ENCODE measurements at regions not wholly inside any gene's neighbourhood (a gene's known extent, or its start where the extent isn't known, plus 50 kb on each side); places are given as distances from the start of the nearest gene placed in this dataset.

- Histone ChIP-seq H3K4me1 (ENCODE audit: insufficient read depth, low read length) (peaks cover 8% of the 10 kb centered on the region), H3K9me3 (ENCODE audit: insufficient read depth, low read depth, low read length) (no peaks in the 10 kb centered on the region), H3K36me3 (ENCODE audit: insufficient read depth, low read depth, low read length) (no peaks in the 10 kb centered on the region), H3K27me3 (ENCODE audit: insufficient read depth, low read length) (no peaks in the 10 kb centered on the region), H3K27ac (ENCODE audit: low read length) (no peak overlapping the region), H3K4me3 (ENCODE audit: low read length) (no peak overlapping the region), H3K9ac (ENCODE audit: low read depth, low read length) (no peak overlapping the region)
Observed at GRCh38 chr10:21334891-21335696, 190.4 kb downstream of the SKIDA1 start.

GRCh38 chr10:21330628-21331020 lies 194.9 kb downstream of the SKIDA1 start:
- Histone ChIP-seq H3K4me3 (ENCODE audit: low read length) (no peak overlapping the region), H3K27ac (ENCODE audit: low read length) (no peak overlapping the region), H3K9me3 (ENCODE audit: insufficient read depth, low read depth, low read length) (no peaks in the 10 kb centered on the region), H3K9ac (ENCODE audit: low read depth, low read length) (no peak overlapping the region), H3K4me1 (ENCODE audit: insufficient read depth, low read length) (peaks cover 7% of the 10 kb centered on the region; the same call in 1 of the 2 replicates), H3K36me3 (ENCODE audit: insufficient read depth, low read depth, low read length) (no peaks in the 10 kb centered on the region), H3K27me3 (ENCODE audit: insufficient read depth, low read length) (no peaks in the 10 kb centered on the region)

GRCh38 chr10:21329995-21330627 lies 195.4 kb downstream of the SKIDA1 start:
- H3K4me3 ChIP-seq (ENCODE audit: low read length): no peak overlapping the region
- H3K4me1 ChIP-seq (ENCODE audit: insufficient read depth, low read length): peaks cover 7% of the 10 kb centered on the region; the same call in 1 of the 2 replicates
- H3K27ac ChIP-seq (ENCODE audit: low read length): no peak overlapping the region
- H3K27me3 ChIP-seq (ENCODE audit: insufficient read depth, low read length): no peaks in the 10 kb centered on the region
- no peaks in the 10 kb centered on the region for H3K9me3 ChIP-seq (ENCODE audit: insufficient read depth, low read depth, low read length)
- H3K9ac ChIP-seq (ENCODE audit: low read depth, low read length): no peak overlapping the region
- H3K36me3 ChIP-seq (ENCODE audit: insufficient read depth, low read depth, low read length): no peaks in the 10 kb centered on the region

- Histone ChIP-seq H3K36me3 (ENCODE audit: insufficient read depth, low read depth, low read length) (no peaks in the 10 kb centered on the region), H3K4me3 (ENCODE audit: low read length) (no peak overlapping the region), H3K4me1 (ENCODE audit: insufficient read depth, low read length) (peaks cover 7% of the 10 kb centered on the region; the same call in 1 of the 2 replicates), H3K9me3 (ENCODE audit: insufficient read depth, low read depth, low read length) (no peaks in the 10 kb centered on the region), H3K27me3 (ENCODE audit: insufficient read depth, low read length) (no peaks in the 10 kb centered on the region), H3K27ac (ENCODE audit: low read length) (no peak overlapping the region), H3K9ac (ENCODE audit: low read depth, low read length) (no peak overlapping the region; the same call in 1 of the 2 replicates)
Observed at GRCh38 chr10:21327289-21327993, 198.0 kb downstream of the SKIDA1 start.

- no peaks in the 10 kb centered on the region for H3K36me3 ChIP-seq (ENCODE audit: insufficient read depth, low read depth, low read length)
- H3K4me3 ChIP-seq (ENCODE audit: low read length): no peak overlapping the region
- H3K9me3 ChIP-seq (ENCODE audit: insufficient read depth, low read depth, low read length): no peaks in the 10 kb centered on the region
- peaks cover 7% of the 10 kb centered on the region; the same call in 1 of the 2 replicates for H3K4me1 ChIP-seq (ENCODE audit: insufficient read depth, low read length)
- H3K27ac ChIP-seq (ENCODE audit: low read length): no peak overlapping the region
- H3K27me3 ChIP-seq (ENCODE audit: insufficient read depth, low read length): no peaks in the 10 kb centered on the region
- no peak overlapping the region; the same call in 1 of the 2 replicates for H3K9ac ChIP-seq (ENCODE audit: low read depth, low read length)
Observed at GRCh38 chr10:21326594-21327288, 198.7 kb downstream of the SKIDA1 start.

GRCh38 chr10:21318540-21319167 lies 206.8 kb downstream of the SKIDA1 start:
- H3K9me3 ChIP-seq (ENCODE audit: insufficient read depth, low read depth, low read length): no peaks in the 10 kb centered on the region
- H3K27me3 ChIP-seq (ENCODE audit: insufficient read depth, low read length): no peaks in the 10 kb centered on the region
- no peak overlapping the region for H3K4me3 ChIP-seq (ENCODE audit: low read length)
- no peaks in the 10 kb centered on the region for H3K36me3 ChIP-seq (ENCODE audit: insufficient read depth, low read depth, low read length)
- H3K9ac ChIP-seq (ENCODE audit: low read depth, low read length): no peak overlapping the region
- peaks cover 25% of the 10 kb centered on the region for H3K4me1 ChIP-seq (ENCODE audit: insufficient read depth, low read length)
- H3K27ac ChIP-seq (ENCODE audit: low read length): no peak overlapping the region

- no peaks in the 10 kb centered on the region for H3K27me3 ChIP-seq (ENCODE audit: insufficient read depth, low read length)
- no peak overlapping the region for H3K9ac ChIP-seq (ENCODE audit: low read depth, low read length)
- no peak overlapping the region for H3K27ac ChIP-seq (ENCODE audit: low read length)
- H3K9me3 ChIP-seq (ENCODE audit: insufficient read depth, low read depth, low read length): no peaks in the 10 kb centered on the region
- H3K4me1 ChIP-seq (ENCODE audit: insufficient read depth, low read length): peaks cover 27% of the 10 kb centered on the region
- no peak overlapping the region for H3K4me3 ChIP-seq (ENCODE audit: low read length)
- no peaks in the 10 kb centered on the region for H3K36me3 ChIP-seq (ENCODE audit: insufficient read depth, low read depth, low read length)
Observed at GRCh38 chr10:21317902-21318301, 207.6 kb downstream of the SKIDA1 start.

- Histone ChIP-seq H3K36me3 (ENCODE audit: insufficient read depth, low read depth, low read length) (no peaks in the 10 kb centered on the region), H3K9me3 (ENCODE audit: insufficient read depth, low read depth, low read length) (no peaks in the 10 kb centered on the region), H3K9ac (ENCODE audit: low read depth, low read length) (peak overlapping the region; percentile 49; the same call in 1 of the 2 replicates), H3K4me1 (ENCODE audit: insufficient read depth, low read length) (peaks cover 27% of the 10 kb centered on the region), H3K27me3 (ENCODE audit: insufficient read depth, low read length) (no peaks in the 10 kb centered on the region), H3K4me3 (ENCODE audit: low read length) (peak overlapping the region; percentile 32; the same call in 1 of the 2 replicates), H3K27ac (ENCODE audit: low read length) (peak overlapping the region; percentile 42)
Observed at GRCh38 chr10:21315645-21316220, 209.7 kb downstream of the SKIDA1 start.

- H3K27me3 ChIP-seq (ENCODE audit: insufficient read depth, low read length): no peaks in the 10 kb centered on the region
- peak overlapping the region; percentile 14 for H3K27ac ChIP-seq (ENCODE audit: low read length)
- no peaks in the 10 kb centered on the region for H3K9me3 ChIP-seq (ENCODE audit: insufficient read depth, low read depth, low read length)
- H3K4me1 ChIP-seq (ENCODE audit: insufficient read depth, low read length): peaks cover 27% of the 10 kb centered on the region
- H3K9ac ChIP-seq (ENCODE audit: low read depth, low read length): peak overlapping the region; percentile 36; the same call in 1 of the 2 replicates
- H3K36me3 ChIP-seq (ENCODE audit: insufficient read depth, low read depth, low read length): no peaks in the 10 kb centered on the region
- H3K4me3 ChIP-seq (ENCODE audit: low read length): no peak overlapping the region
Observed at GRCh38 chr10:21314906-21315644, 210.4 kb downstream of the SKIDA1 start.

GRCh38 chr10:21314111-21314626 lies 211.3 kb downstream of the SKIDA1 start:
- peak overlapping the region; percentile 69 for H3K27ac ChIP-seq (ENCODE audit: low read length)
- H3K9me3 ChIP-seq (ENCODE audit: insufficient read depth, low read depth, low read length): no peaks in the 10 kb centered on the region
- peak overlapping the region; percentile 36; the same call in 1 of the 2 replicates for H3K9ac ChIP-seq (ENCODE audit: low read depth, low read length)
- H3K27me3 ChIP-seq (ENCODE audit: insufficient read depth, low read length): no peaks in the 10 kb centered on the region
- H3K4me1 ChIP-seq (ENCODE audit: insufficient read depth, low read length): peaks cover 27% of the 10 kb centered on the region
- no peak overlapping the region for H3K4me3 ChIP-seq (ENCODE audit: low read length)
- no peaks in the 10 kb centered on the region for H3K36me3 ChIP-seq (ENCODE audit: insufficient read depth, low read depth, low read length)

Data from iPS-20b (cell line).